OCI-LY1 (cell line): ENCODE measurements at regions not wholly inside any gene's neighbourhood (a gene's known extent, or its start where the extent isn't known, plus 50 kb on each side); places are given as distances from the start of the nearest gene placed in this dataset.

Source experiments
- CTCF ChIP-seq: fragments of 200-600 bp; sonication (generic), shearing (Covaris generic); IDR thresholded peaks from 2 replicates; pipeline ENCODE4 v1.5.1; 2017; ENCODE audit warnings: mild to moderate bottlenecking, antibody characterized with exemption, low read length, moderate library complexity, mixed read lengths
- EZH2 ChIP-seq: fragments of 200-600 bp; sonication (generic), shearing (Covaris generic); IDR thresholded peaks from 2 replicates; pipeline ENCODE4 v1.8.0; 2017; ENCODE audit warnings: borderline replicate concordance, mixed run types, mild to moderate bottlenecking, antibody characterized with exemption, low read length, moderate library complexity, mixed read lengths

GRCh38 chr16:86879268-86879667 lies 300.9 kb downstream of the FOXL1 start:
- no peak for TF ChIP-seq CTCF
- no peak for TF ChIP-seq EZH2
